ENCODE measurements at regions not wholly inside any gene's neighbourhood (a gene's known extent, or its start where the extent isn't known, plus 50 kb on each side); places are given as distances from the start of the nearest gene placed in this dataset.

GRCh38 chr16:73415286-73415685 lies 367.4 kb upstream of the ZFHX3 start:
- H3K9ac ChIP-seq (ENCODE audit: low read length) = no peak overlapping the region
- no peak overlapping the region for H3K4me2 ChIP-seq (ENCODE audit: low read length)
- H3K27ac ChIP-seq (ENCODE audit: low read length) = no peak overlapping the region
- no peaks in the 10 kb centered on the region for H3K79me2 ChIP-seq (ENCODE audit: low read length)
- no peak overlapping the region for H2AFZ ChIP-seq (ENCODE audit: low read depth, low read length)
- H4K20me1 ChIP-seq (ENCODE audit: insufficient read depth, low read length) = no peaks in the 10 kb centered on the region
- TF ChIP-seq EZH2phosphoT487 (IDR thresholded peaks at IDR 0.05; ENCODE audit: low read depth) = no peak
- TF ChIP-seq CTCF (IDR thresholded peaks at IDR 0.05; ENCODE audit: low read depth, low read length) = no peak
- peaks cover 12% of the 10 kb centered on the region for H3K27me3 ChIP-seq (ENCODE audit: low read depth, low read length)
- no peaks in the 10 kb centered on the region for H3K4me1 ChIP-seq (ENCODE audit: low read length)
- no peaks in the 10 kb centered on the region for H3K9me3 ChIP-seq (ENCODE audit: insufficient read depth, low read length)
- no peaks in the 10 kb centered on the region for H3K36me3 ChIP-seq (replicated peaks; ENCODE audit: low read depth, low read length)
- H3K4me3 ChIP-seq (ENCODE audit: low read length) = no peak overlapping the region

- H3K9ac ChIP-seq (ENCODE audit: low read length) = no peak overlapping the region
- no peak overlapping the region for H3K4me3 ChIP-seq (ENCODE audit: low read length)
- H3K27ac ChIP-seq (ENCODE audit: low read length) = no peak overlapping the region
- no peak overlapping the region for H2AFZ ChIP-seq (ENCODE audit: low read depth, low read length)
- H3K4me2 ChIP-seq (ENCODE audit: low read length) = no peak overlapping the region
- TF ChIP-seq CTCF (IDR thresholded peaks at IDR 0.05; ENCODE audit: low read depth, low read length) (no peak), EZH2phosphoT487 (IDR thresholded peaks at IDR 0.05; ENCODE audit: low read depth) (no peak)
- H3K27me3 ChIP-seq (ENCODE audit: low read depth, low read length) = peaks cover 12% of the 10 kb centered on the region
- no peaks in the 10 kb centered on the region for H3K9me3 ChIP-seq (ENCODE audit: insufficient read depth, low read length)
- no peaks in the 10 kb centered on the region for H3K79me2 ChIP-seq (ENCODE audit: low read length)
- H3K36me3 ChIP-seq (replicated peaks; ENCODE audit: low read depth, low read length) = no peaks in the 10 kb centered on the region
- H4K20me1 ChIP-seq (ENCODE audit: insufficient read depth, low read length) = no peaks in the 10 kb centered on the region
- no peaks in the 10 kb centered on the region for H3K4me1 ChIP-seq (ENCODE audit: low read length)
These were observed 366.7 kb upstream of the ZFHX3 start for GRCh38 chr16:73414638-73415037.

GRCh38 chr16:73413830-73414190 lies 365.9 kb upstream of the ZFHX3 start:
- Histone ChIP-seq H4K20me1 (ENCODE audit: insufficient read depth, low read length) (no peaks in the 10 kb centered on the region), H3K9me3 (ENCODE audit: insufficient read depth, low read length) (no peaks in the 10 kb centered on the region), H3K79me2 (ENCODE audit: low read length) (no peaks in the 10 kb centered on the region), H3K27me3 (ENCODE audit: low read depth, low read length) (peaks cover 9% of the 10 kb centered on the region), H3K4me3 (ENCODE audit: low read length) (no peak overlapping the region), H2AFZ (ENCODE audit: low read depth, low read length) (no peak overlapping the region), H3K9ac (ENCODE audit: low read length) (no peak overlapping the region), H3K36me3 (replicated peaks; ENCODE audit: low read depth, low read length) (no peaks in the 10 kb centered on the region), H3K4me1 (ENCODE audit: low read length) (no peaks in the 10 kb centered on the region), H3K27ac (ENCODE audit: low read length) (no peak overlapping the region), H3K4me2 (ENCODE audit: low read length) (no peak overlapping the region)
- TF ChIP-seq CTCF (IDR thresholded peaks at IDR 0.05; ENCODE audit: low read depth, low read length) (no peak), EZH2phosphoT487 (IDR thresholded peaks at IDR 0.05; ENCODE audit: low read depth) (no peak)

- H3K9ac ChIP-seq (ENCODE audit: low read length) = no peak overlapping the region
- no peaks in the 10 kb centered on the region for H3K4me1 ChIP-seq (ENCODE audit: low read length)
- H3K4me2 ChIP-seq (ENCODE audit: low read length) = no peak overlapping the region
- no peaks in the 10 kb centered on the region for H3K9me3 ChIP-seq (ENCODE audit: insufficient read depth, low read length)
- no peak overlapping the region for H3K4me3 ChIP-seq (ENCODE audit: low read length)
- H3K27ac ChIP-seq (ENCODE audit: low read length) = no peak overlapping the region
- no peaks in the 10 kb centered on the region for H4K20me1 ChIP-seq (ENCODE audit: insufficient read depth, low read length)
- H3K79me2 ChIP-seq (ENCODE audit: low read length) = no peaks in the 10 kb centered on the region
- H3K36me3 ChIP-seq (replicated peaks; ENCODE audit: low read depth, low read length) = no peaks in the 10 kb centered on the region
- H3K27me3 ChIP-seq (ENCODE audit: low read depth, low read length) = peaks cover 4% of the 10 kb centered on the region; the same call in 1 of the 2 replicates
- TF ChIP-seq CTCF (IDR thresholded peaks at IDR 0.05; ENCODE audit: low read depth, low read length) (no peak), EZH2phosphoT487 (IDR thresholded peaks at IDR 0.05; ENCODE audit: low read depth) (no peak)
- H2AFZ ChIP-seq (ENCODE audit: low read depth, low read length) = no peak overlapping the region
These were observed 365.3 kb upstream of the ZFHX3 start for GRCh38 chr16:73413091-73413829.
